ENCODE measurements at regions not wholly inside any gene's neighbourhood (a gene's known extent, or its start where the extent isn't known, plus 50 kb on each side); places are given as distances from the start of the nearest gene placed in this dataset.

DNA sequence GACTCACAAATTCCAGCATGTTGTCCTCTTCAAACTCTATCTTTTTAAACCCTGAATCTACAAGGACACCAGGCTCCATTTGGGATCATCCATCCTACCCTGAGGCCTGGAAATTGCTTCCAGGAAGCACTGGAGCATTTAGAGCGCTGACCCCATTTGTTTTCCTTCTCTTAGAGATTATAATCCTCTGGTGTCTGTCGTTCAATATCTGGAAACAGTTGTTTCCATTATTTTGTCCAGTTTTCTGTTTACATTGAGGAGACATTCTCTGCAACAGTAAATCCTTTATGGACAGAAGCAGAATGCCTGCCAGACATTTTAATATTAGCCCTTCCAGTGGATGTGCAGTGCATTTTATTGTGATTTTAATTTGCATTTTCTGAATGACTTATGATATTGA lies 119.4 kb upstream of the MEOX2 start:
- Histone ChIP-seq H3K27ac (ENCODE audit: low read depth) (no peak overlapping the region), H3K4me1 (ENCODE audit: insufficient read depth) (no peaks in the 10 kb centered on the region), H3K9me2 (ENCODE audit: insufficient read depth) (peaks cover 10% of the 10 kb centered on the region), H3K4me2 (no peak overlapping the region), H3K79me2 (replicated peaks; ENCODE audit: insufficient read depth) (no peaks in the 10 kb centered on the region), H3K27me3 (ENCODE audit: insufficient read depth) (no peaks in the 10 kb centered on the region), H2AFZ (no peak overlapping the region), H3K4me3 (no peak overlapping the region), H3F3A (replicated peaks; ENCODE audit: low read depth) (no peaks in the 10 kb centered on the region), H4K20me1 (replicated peaks; ENCODE audit: insufficient read depth) (no peaks in the 10 kb centered on the region), H3K36me3 (ENCODE audit: insufficient read depth) (no peaks in the 10 kb centered on the region)
- TF ChIP-seq ZNF331 (CRISPR knock-in tag; IDR thresholded peaks at IDR 0.05; ENCODE audit: low read depth): no peak
- TF ChIP-seq POLR2AphosphoS5 (IDR thresholded peaks at IDR 0.05; ENCODE audit: low read depth): no peak
- TF ChIP-seq, protein P1, sequence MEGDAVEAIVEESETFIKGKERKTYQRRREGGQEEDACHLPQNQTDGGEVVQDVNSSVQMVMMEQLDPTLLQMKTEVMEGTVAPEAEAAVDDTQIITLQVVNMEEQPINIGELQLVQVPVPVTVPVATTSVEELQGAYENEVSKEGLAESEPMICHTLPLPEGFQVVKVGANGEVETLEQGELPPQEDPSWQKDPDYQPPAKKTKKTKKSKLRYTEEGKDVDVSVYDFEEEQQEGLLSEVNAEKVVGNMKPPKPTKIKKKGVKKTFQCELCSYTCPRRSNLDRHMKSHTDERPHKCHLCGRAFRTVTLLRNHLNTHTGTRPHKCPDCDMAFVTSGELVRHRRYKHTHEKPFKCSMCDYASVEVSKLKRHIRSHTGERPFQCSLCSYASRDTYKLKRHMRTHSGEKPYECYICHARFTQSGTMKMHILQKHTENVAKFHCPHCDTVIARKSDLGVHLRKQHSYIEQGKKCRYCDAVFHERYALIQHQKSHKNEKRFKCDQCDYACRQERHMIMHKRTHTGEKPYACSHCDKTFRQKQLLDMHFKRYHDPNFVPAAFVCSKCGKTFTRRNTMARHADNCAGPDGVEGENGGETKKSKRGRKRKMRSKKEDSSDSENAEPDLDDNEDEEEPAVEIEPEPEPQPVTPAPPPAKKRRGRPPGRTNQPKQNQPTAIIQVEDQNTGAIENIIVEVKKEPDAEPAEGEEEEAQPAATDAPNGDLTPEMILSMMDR (conservative IDR thresholded peaks at IDR 0.05; ENCODE audit: low read depth in 2 of 2): no peak
- no peak for TF ChIP-seq ZNF114 (CRISPR knock-in tag; IDR thresholded peaks at IDR 0.05)
- TF ChIP-seq EZH2 (IDR thresholded peaks at IDR 0.05; ENCODE audit: low read depth, unreplicated experiment): no peak
- TF ChIP-seq EZH2phosphoT487 (IDR thresholded peaks at IDR 0.05; ENCODE audit: unreplicated experiment): no peak
- TF ChIP-seq CREB1 (CRISPR knock-in tag; IDR thresholded peaks at IDR 0.05; ENCODE audit: low read depth): no peak
- TF ChIP-seq, protein P2, sequence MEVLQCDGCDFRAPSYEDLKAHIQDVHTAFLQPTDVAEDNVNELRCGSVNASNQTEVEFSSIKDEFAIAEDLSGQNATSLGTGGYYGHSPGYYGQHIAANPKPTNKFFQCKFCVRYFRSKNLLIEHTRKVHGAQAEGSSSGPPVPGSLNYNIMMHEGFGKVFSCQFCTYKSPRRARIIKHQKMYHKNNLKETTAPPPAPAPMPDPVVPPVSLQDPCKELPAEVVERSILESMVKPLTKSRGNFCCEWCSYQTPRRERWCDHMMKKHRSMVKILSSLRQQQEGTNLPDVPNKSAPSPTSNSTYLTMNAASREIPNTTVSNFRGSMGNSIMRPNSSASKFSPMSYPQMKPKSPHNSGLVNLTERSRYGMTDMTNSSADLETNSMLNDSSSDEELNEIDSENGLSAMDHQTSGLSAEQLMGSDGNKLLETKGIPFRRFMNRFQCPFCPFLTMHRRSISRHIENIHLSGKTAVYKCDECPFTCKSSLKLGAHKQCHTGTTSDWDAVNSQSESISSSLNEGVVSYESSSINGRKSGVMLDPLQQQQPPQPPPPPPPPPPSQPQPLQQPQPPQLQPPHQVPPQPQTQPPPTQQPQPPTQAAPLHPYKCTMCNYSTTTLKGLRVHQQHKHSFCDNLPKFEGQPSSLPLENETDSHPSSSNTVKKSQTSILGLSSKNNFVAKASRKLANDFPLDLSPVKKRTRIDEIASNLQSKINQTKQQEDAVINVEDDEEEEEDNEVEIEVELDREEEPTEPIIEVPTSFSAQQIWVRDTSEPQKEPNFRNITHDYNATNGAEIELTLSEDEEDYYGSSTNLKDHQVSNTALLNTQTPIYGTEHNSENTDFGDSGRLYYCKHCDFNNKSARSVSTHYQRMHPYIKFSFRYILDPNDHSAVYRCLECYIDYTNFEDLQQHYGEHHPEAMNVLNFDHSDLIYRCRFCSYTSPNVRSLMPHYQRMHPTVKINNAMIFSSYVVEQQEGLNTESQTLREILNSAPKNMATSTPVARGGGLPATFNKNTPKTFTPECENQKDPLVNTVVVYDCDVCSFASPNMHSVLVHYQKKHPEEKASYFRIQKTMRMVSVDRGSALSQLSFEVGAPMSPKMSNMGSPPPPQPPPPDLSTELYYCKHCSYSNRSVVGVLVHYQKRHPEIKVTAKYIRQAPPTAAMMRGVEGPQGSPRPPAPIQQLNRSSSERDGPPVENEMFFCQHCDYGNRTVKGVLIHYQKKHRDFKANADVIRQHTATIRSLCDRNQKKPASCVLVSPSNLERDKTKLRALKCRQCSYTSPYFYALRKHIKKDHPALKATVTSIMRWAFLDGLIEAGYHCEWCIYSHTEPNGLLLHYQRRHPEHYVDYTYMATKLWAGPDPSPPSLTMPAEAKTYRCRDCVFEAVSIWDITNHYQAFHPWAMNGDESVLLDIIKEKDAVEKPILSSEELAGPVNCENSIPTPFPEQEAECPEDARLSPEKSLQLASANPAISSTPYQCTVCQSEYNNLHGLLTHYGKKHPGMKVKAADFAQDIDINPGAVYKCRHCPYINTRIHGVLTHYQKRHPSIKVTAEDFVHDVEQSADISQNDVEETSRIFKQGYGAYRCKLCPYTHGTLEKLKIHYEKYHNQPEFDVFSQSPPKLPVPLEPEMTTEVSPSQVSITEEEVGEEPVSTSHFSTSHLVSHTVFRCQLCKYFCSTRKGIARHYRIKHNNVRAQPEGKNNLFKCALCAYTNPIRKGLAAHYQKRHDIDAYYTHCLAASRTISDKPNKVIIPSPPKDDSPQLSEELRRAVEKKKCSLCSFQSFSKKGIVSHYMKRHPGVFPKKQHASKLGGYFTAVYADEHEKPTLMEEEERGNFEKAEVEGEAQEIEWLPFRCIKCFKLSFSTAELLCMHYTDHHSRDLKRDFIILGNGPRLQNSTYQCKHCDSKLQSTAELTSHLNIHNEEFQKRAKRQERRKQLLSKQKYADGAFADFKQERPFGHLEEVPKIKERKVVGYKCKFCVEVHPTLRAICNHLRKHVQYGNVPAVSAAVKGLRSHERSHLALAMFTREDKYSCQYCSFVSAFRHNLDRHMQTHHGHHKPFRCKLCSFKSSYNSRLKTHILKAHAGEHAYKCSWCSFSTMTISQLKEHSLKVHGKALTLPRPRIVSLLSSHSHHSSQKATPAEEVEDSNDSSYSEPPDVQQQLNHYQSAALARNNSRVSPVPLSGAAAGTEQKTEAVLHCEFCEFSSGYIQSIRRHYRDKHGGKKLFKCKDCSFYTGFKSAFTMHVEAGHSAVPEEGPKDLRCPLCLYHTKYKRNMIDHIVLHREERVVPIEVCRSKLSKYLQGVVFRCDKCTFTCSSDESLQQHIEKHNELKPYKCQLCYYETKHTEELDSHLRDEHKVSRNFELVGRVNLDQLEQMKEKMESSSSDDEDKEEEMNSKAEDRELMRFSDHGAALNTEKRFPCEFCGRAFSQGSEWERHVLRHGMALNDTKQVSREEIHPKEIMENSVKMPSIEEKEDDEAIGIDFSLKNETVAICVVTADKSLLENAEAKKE (CRISPR knock-in tag; IDR thresholded peaks at IDR 0.05): no peak
- no peak for TF ChIP-seq JUNB (IDR thresholded peaks at IDR 0.05; ENCODE audit: unreplicated experiment)
- no peak for TF ChIP-seq STAT1 (IDR thresholded peaks at IDR 0.05; ENCODE audit: unreplicated experiment)
- TF ChIP-seq, protein P3, sequence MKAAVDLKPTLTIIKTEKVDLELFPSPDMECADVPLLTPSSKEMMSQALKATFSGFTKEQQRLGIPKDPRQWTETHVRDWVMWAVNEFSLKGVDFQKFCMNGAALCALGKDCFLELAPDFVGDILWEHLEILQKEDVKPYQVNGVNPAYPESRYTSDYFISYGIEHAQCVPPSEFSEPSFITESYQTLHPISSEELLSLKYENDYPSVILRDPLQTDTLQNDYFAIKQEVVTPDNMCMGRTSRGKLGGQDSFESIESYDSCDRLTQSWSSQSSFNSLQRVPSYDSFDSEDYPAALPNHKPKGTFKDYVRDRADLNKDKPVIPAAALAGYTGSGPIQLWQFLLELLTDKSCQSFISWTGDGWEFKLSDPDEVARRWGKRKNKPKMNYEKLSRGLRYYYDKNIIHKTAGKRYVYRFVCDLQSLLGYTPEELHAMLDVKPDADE (IDR thresholded peaks at IDR 0.05): no peak
- TF ChIP-seq, protein P4, sequence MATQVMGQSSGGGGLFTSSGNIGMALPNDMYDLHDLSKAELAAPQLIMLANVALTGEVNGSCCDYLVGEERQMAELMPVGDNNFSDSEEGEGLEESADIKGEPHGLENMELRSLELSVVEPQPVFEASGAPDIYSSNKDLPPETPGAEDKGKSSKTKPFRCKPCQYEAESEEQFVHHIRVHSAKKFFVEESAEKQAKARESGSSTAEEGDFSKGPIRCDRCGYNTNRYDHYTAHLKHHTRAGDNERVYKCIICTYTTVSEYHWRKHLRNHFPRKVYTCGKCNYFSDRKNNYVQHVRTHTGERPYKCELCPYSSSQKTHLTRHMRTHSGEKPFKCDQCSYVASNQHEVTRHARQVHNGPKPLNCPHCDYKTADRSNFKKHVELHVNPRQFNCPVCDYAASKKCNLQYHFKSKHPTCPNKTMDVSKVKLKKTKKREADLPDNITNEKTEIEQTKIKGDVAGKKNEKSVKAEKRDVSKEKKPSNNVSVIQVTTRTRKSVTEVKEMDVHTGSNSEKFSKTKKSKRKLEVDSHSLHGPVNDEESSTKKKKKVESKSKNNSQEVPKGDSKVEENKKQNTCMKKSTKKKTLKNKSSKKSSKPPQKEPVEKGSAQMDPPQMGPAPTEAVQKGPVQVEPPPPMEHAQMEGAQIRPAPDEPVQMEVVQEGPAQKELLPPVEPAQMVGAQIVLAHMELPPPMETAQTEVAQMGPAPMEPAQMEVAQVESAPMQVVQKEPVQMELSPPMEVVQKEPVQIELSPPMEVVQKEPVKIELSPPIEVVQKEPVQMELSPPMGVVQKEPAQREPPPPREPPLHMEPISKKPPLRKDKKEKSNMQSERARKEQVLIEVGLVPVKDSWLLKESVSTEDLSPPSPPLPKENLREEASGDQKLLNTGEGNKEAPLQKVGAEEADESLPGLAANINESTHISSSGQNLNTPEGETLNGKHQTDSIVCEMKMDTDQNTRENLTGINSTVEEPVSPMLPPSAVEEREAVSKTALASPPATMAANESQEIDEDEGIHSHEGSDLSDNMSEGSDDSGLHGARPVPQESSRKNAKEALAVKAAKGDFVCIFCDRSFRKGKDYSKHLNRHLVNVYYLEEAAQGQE (IDR thresholded peaks at IDR 0.05; ENCODE audit: unreplicated experiment): no peak
- no peak overlapping the region for H3K4me3 Mint-ChIP-seq
- H3K27ac Mint-ChIP-seq: peak overlapping the region; percentile 77; the same call in 1 of the 2 replicates
- DNase-seq (ENCODE audit: low spot score) (no peak), ATAC-seq (no peak)
- peaks cover 5% of the 10 kb centered on the region; the same call in 2 of the 3 replicates for H3K4me1 Mint-ChIP-seq
- H3K9me3 Mint-ChIP-seq: peaks cover 11% of the 10 kb centered on the region
- H3K27me3 Mint-ChIP-seq (ENCODE audit: insufficient read depth, low read depth, poor library complexity): peaks cover 2% of the 10 kb centered on the region
- peaks cover 5% of the 10 kb centered on the region for H3K36me3 Mint-ChIP-seq (ENCODE audit: low read depth)

Measured in GM23338 (cell line).